GM23338 (cell line): ENCODE measurements at regions not wholly inside any gene's neighbourhood (a gene's known extent, or its start where the extent isn't known, plus 50 kb on each side); places are given as distances from the start of the nearest gene placed in this dataset.

Experiments used
- ATAC-seq: fragments of 200-7000 bp; cut with Tn5 transposase; 3 replicates; pipeline ENCODE4 v1.9.1; 2020
- DNase-seq: peaks from one replicate; pipeline ENCODE4 v3.0.0-alpha.2; 2015; ENCODE audit warnings: low spot score
- H2AFZ ChIP-seq: fragments of 200-600 bp; sonication (generic); 2 replicates; pipeline ENCODE4 v1.8.0; 2016; ENCODE audit warnings: antibody characterized with exemption, mild to moderate bottlenecking, moderate library complexity
- H3F3A ChIP-seq: fragments of 200-600 bp; sonication (generic); replicated peaks from 2 replicates; pipeline ENCODE4 v1.8.0; 2017; ENCODE audit warnings: antibody characterized with exemption, mixed run types, low read depth
- H3K27ac ChIP-seq: fragments of 200-600 bp; sonication (generic); 2 replicates; pipeline ENCODE4 v1.6.1; 2016; ENCODE audit warnings: low read depth
- H3K27me3 ChIP-seq: fragments of 200-600 bp; sonication (generic); 2 replicates; pipeline ENCODE4 v1.8.0; 2016; ENCODE audit warnings: mild to moderate bottlenecking, mixed run types, moderate library complexity; ENCODE audit not compliant: insufficient read depth
- H3K36me3 ChIP-seq: fragments of 200-600 bp; sonication (generic); 2 replicates; pipeline ENCODE4 v1.8.0; 2016; ENCODE audit warnings: mild to moderate bottlenecking; ENCODE audit not compliant: insufficient read depth
- H3K4me1 ChIP-seq: fragments of 200-600 bp; sonication (generic); 2 replicates; pipeline ENCODE4 v1.8.0; 2016; ENCODE audit warnings: mild to moderate bottlenecking, moderate library complexity; ENCODE audit not compliant: insufficient read depth
- H3K4me2 ChIP-seq: fragments of 200-600 bp; sonication (generic); 2 replicates; pipeline ENCODE4 v1.7.1; 2017; ENCODE audit warnings: mixed run types
- H3K4me3 ChIP-seq: fragments of 200-600 bp; sonication (generic); 2 replicates; pipeline ENCODE4 v1.6.1; 2016; ENCODE audit warnings: mixed run types
- H3K79me2 ChIP-seq: fragments of 200-600 bp; sonication (generic); replicated peaks from 2 replicates; pipeline ENCODE4 v1.8.0; 2017; ENCODE audit warnings: mild to moderate bottlenecking; ENCODE audit not compliant: insufficient read depth
- H3K9me2 ChIP-seq: fragments of 200-600 bp; sonication (generic); 2 replicates; pipeline ENCODE4 v1.8.0; 2017; ENCODE audit not compliant: insufficient read depth
- H4K20me1 ChIP-seq: fragments of 200-600 bp; sonication (generic); replicated peaks from 2 replicates; pipeline ENCODE4 v1.8.0; 2017; ENCODE audit warnings: mild to moderate bottlenecking; ENCODE audit not compliant: insufficient read depth
- H3K27ac Mint-ChIP-seq: 2 replicates; pipeline ENCODE4 v1.8.0; 2020; ENCODE audit warnings: inconsistent platforms, mild to moderate bottlenecking, moderate library complexity, mixed read lengths
- H3K27me3 Mint-ChIP-seq: 3 replicates; pipeline ENCODE4 v1.8.0; 2022; ENCODE audit warnings: low read depth, mild to moderate bottlenecking, moderate library complexity, mixed read lengths, inconsistent platforms; ENCODE audit not compliant: insufficient read depth, poor library complexity
- H3K36me3 Mint-ChIP-seq: 3 replicates; pipeline ENCODE4 v1.8.0; 2021; ENCODE audit warnings: low read depth, mild to moderate bottlenecking, inconsistent platforms, moderate library complexity, mixed read lengths
- H3K4me1 Mint-ChIP-seq: 3 replicates; pipeline ENCODE4 v1.8.0; 2020; ENCODE audit warnings: mild to moderate bottlenecking, inconsistent platforms, mixed read lengths
- H3K4me3 Mint-ChIP-seq: 3 replicates; pipeline ENCODE4 v1.8.0; 2021; ENCODE audit warnings: moderate library complexity, mild to moderate bottlenecking, inconsistent platforms, mixed read lengths
- H3K9me3 Mint-ChIP-seq: 3 replicates; pipeline ENCODE4 v1.8.0; 2020; ENCODE audit warnings: moderate library complexity, mild to moderate bottlenecking, inconsistent platforms, mixed read lengths
- CREB1 ChIP-seq: fragments of 250-450 bp; sonication (Bioruptor Pico); IDR thresholded peaks from 2 replicates; pipeline ENCODE4 v1.5.0; 2020; ENCODE audit warnings: low read depth, mild to moderate bottlenecking, moderate library complexity
- ETS1 ChIP-seq: IDR thresholded peaks from 2 replicates; pipeline ENCODE4 v1.6.1; 2016; ENCODE audit warnings: antibody characterized with exemption
- EZH2 ChIP-seq: fragments of 200-600 bp; sonication (generic); IDR thresholded peaks from one replicate; pipeline ENCODE4 v1.8.0; 2017; ENCODE audit warnings: antibody characterized with exemption, mild to moderate bottlenecking, low read depth; ENCODE audit not compliant: unreplicated experiment
- EZH2phosphoT487 ChIP-seq: fragments of 200-600 bp; sonication (generic); IDR thresholded peaks from one replicate; pipeline ENCODE4 v1.8.1; 2018; ENCODE audit warnings: antibody characterized with exemption; ENCODE audit not compliant: unreplicated experiment
- JUNB ChIP-seq: IDR thresholded peaks from one replicate; pipeline ENCODE4 v1.6.1; 2016; ENCODE audit warnings: antibody characterized with exemption; ENCODE audit not compliant: unreplicated experiment
- NANOG ChIP-seq: IDR thresholded peaks from 2 replicates; pipeline ENCODE4 v1.6.1; 2016; ENCODE audit warnings: antibody characterized with exemption, borderline replicate concordance
- POLR2AphosphoS5 ChIP-seq: IDR thresholded peaks from 2 replicates; pipeline ENCODE4 v1.6.1; 2016; ENCODE audit warnings: antibody characterized with exemption, low read depth
- STAT1 ChIP-seq: IDR thresholded peaks from one replicate; pipeline ENCODE4 v1.6.1; 2016; ENCODE audit warnings: antibody characterized with exemption; ENCODE audit not compliant: unreplicated experiment
- ZNF114 ChIP-seq: fragments of 250-450 bp; sonication (Bioruptor Pico); IDR thresholded peaks from 2 replicates; pipeline ENCODE4 v1.5.0; 2020; ENCODE audit warnings: mild to moderate bottlenecking, moderate library complexity
- ZNF331 ChIP-seq: fragments of 250-450 bp; sonication (Bioruptor Pico); IDR thresholded peaks from 2 replicates; pipeline ENCODE4 v1.5.0; 2020; ENCODE audit warnings: low read depth, mild to moderate bottlenecking, moderate library complexity
- TF ChIP-seq, protein P1 (sequence below): fragments of 250-450 bp; sonication (Bioruptor Pico); IDR thresholded peaks from 2 replicates; pipeline ENCODE4 v1.5.0; 2020; ENCODE audit warnings: mild to moderate bottlenecking, moderate library complexity
- TF ChIP-seq, protein P2 (sequence below), 2 experiments: fragments of 200-600 bp in 1 of 2; sonication (generic) in 1 of 2; conservative IDR thresholded peaks; 2 replicates each; pipeline versions ENCODE4 v1.5.1 to v1.6.1; 2016 to 2017; ENCODE audit warnings: antibody characterized with exemption in 2 of 2, low read depth in 2 of 2, mild to moderate bottlenecking in 2 of 2, moderate library complexity in 1 of 2
- TF ChIP-seq, protein P3 (sequence below): IDR thresholded peaks from one replicate; pipeline ENCODE4 v1.6.1; 2018; ENCODE audit warnings: antibody characterized with exemption; ENCODE audit not compliant: unreplicated experiment

- ATAC-seq, result peak; percentile 51; the same call in 2 of the 3 replicates
- no peak overlapping the region for H3K27ac Mint-ChIP-seq
- Histone ChIP-seq H3K9me2 (0 out of 2 replicates have a peak, but pooled peaks cover 6% of the 10 kb centered on the region), H3K4me2 (no peak overlapping the region), H3K79me2 (no peaks in the 10 kb centered on the region), H3F3A (no peaks in the 10 kb centered on the region), H3K27me3 (no peaks in the 10 kb centered on the region), H4K20me1 (no peaks in the 10 kb centered on the region), H3K4me3 (no peak overlapping the region), H3K4me1 (no peaks in the 10 kb centered on the region; the same call in 1 of the 2 replicates), H3K27ac (no peak overlapping the region), H2AFZ (no peak overlapping the region), H3K36me3 (peaks cover 5% of the 10 kb centered on the region; the same call in 1 of the 2 replicates)
- peaks cover 3% of the 10 kb centered on the region for H3K27me3 Mint-ChIP-seq
- H3K36me3 Mint-ChIP-seq, result peaks cover 28% of the 10 kb centered on the region
- DNase-seq, result peak; percentile 21
- no peak overlapping the region for H3K4me3 Mint-ChIP-seq
- peaks cover 4% of the 10 kb centered on the region; the same call in 2 of the 3 replicates for H3K4me1 Mint-ChIP-seq
- peaks cover 33% of the 10 kb centered on the region for H3K9me3 Mint-ChIP-seq
- TF ChIP-seq, protein P1, sequence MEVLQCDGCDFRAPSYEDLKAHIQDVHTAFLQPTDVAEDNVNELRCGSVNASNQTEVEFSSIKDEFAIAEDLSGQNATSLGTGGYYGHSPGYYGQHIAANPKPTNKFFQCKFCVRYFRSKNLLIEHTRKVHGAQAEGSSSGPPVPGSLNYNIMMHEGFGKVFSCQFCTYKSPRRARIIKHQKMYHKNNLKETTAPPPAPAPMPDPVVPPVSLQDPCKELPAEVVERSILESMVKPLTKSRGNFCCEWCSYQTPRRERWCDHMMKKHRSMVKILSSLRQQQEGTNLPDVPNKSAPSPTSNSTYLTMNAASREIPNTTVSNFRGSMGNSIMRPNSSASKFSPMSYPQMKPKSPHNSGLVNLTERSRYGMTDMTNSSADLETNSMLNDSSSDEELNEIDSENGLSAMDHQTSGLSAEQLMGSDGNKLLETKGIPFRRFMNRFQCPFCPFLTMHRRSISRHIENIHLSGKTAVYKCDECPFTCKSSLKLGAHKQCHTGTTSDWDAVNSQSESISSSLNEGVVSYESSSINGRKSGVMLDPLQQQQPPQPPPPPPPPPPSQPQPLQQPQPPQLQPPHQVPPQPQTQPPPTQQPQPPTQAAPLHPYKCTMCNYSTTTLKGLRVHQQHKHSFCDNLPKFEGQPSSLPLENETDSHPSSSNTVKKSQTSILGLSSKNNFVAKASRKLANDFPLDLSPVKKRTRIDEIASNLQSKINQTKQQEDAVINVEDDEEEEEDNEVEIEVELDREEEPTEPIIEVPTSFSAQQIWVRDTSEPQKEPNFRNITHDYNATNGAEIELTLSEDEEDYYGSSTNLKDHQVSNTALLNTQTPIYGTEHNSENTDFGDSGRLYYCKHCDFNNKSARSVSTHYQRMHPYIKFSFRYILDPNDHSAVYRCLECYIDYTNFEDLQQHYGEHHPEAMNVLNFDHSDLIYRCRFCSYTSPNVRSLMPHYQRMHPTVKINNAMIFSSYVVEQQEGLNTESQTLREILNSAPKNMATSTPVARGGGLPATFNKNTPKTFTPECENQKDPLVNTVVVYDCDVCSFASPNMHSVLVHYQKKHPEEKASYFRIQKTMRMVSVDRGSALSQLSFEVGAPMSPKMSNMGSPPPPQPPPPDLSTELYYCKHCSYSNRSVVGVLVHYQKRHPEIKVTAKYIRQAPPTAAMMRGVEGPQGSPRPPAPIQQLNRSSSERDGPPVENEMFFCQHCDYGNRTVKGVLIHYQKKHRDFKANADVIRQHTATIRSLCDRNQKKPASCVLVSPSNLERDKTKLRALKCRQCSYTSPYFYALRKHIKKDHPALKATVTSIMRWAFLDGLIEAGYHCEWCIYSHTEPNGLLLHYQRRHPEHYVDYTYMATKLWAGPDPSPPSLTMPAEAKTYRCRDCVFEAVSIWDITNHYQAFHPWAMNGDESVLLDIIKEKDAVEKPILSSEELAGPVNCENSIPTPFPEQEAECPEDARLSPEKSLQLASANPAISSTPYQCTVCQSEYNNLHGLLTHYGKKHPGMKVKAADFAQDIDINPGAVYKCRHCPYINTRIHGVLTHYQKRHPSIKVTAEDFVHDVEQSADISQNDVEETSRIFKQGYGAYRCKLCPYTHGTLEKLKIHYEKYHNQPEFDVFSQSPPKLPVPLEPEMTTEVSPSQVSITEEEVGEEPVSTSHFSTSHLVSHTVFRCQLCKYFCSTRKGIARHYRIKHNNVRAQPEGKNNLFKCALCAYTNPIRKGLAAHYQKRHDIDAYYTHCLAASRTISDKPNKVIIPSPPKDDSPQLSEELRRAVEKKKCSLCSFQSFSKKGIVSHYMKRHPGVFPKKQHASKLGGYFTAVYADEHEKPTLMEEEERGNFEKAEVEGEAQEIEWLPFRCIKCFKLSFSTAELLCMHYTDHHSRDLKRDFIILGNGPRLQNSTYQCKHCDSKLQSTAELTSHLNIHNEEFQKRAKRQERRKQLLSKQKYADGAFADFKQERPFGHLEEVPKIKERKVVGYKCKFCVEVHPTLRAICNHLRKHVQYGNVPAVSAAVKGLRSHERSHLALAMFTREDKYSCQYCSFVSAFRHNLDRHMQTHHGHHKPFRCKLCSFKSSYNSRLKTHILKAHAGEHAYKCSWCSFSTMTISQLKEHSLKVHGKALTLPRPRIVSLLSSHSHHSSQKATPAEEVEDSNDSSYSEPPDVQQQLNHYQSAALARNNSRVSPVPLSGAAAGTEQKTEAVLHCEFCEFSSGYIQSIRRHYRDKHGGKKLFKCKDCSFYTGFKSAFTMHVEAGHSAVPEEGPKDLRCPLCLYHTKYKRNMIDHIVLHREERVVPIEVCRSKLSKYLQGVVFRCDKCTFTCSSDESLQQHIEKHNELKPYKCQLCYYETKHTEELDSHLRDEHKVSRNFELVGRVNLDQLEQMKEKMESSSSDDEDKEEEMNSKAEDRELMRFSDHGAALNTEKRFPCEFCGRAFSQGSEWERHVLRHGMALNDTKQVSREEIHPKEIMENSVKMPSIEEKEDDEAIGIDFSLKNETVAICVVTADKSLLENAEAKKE (CRISPR knock-in tag), result no peak
- no peak for TF ChIP-seq ZNF114
- no peak for TF ChIP-seq ZNF331 (CRISPR knock-in tag)
- TF ChIP-seq JUNB, result no peak
- TF ChIP-seq, protein P2, sequence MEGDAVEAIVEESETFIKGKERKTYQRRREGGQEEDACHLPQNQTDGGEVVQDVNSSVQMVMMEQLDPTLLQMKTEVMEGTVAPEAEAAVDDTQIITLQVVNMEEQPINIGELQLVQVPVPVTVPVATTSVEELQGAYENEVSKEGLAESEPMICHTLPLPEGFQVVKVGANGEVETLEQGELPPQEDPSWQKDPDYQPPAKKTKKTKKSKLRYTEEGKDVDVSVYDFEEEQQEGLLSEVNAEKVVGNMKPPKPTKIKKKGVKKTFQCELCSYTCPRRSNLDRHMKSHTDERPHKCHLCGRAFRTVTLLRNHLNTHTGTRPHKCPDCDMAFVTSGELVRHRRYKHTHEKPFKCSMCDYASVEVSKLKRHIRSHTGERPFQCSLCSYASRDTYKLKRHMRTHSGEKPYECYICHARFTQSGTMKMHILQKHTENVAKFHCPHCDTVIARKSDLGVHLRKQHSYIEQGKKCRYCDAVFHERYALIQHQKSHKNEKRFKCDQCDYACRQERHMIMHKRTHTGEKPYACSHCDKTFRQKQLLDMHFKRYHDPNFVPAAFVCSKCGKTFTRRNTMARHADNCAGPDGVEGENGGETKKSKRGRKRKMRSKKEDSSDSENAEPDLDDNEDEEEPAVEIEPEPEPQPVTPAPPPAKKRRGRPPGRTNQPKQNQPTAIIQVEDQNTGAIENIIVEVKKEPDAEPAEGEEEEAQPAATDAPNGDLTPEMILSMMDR (conservative IDR thresholded peaks at IDR 0.05; ENCODE audit: low read depth in 2 of 2), result no peak
- no peak for TF ChIP-seq STAT1
- TF ChIP-seq EZH2phosphoT487, result no peak
- no peak for TF ChIP-seq NANOG
- TF ChIP-seq ETS1, result no peak
- TF ChIP-seq, protein P3, sequence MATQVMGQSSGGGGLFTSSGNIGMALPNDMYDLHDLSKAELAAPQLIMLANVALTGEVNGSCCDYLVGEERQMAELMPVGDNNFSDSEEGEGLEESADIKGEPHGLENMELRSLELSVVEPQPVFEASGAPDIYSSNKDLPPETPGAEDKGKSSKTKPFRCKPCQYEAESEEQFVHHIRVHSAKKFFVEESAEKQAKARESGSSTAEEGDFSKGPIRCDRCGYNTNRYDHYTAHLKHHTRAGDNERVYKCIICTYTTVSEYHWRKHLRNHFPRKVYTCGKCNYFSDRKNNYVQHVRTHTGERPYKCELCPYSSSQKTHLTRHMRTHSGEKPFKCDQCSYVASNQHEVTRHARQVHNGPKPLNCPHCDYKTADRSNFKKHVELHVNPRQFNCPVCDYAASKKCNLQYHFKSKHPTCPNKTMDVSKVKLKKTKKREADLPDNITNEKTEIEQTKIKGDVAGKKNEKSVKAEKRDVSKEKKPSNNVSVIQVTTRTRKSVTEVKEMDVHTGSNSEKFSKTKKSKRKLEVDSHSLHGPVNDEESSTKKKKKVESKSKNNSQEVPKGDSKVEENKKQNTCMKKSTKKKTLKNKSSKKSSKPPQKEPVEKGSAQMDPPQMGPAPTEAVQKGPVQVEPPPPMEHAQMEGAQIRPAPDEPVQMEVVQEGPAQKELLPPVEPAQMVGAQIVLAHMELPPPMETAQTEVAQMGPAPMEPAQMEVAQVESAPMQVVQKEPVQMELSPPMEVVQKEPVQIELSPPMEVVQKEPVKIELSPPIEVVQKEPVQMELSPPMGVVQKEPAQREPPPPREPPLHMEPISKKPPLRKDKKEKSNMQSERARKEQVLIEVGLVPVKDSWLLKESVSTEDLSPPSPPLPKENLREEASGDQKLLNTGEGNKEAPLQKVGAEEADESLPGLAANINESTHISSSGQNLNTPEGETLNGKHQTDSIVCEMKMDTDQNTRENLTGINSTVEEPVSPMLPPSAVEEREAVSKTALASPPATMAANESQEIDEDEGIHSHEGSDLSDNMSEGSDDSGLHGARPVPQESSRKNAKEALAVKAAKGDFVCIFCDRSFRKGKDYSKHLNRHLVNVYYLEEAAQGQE, result no peak
- TF ChIP-seq CREB1 (CRISPR knock-in tag), result no peak
- TF ChIP-seq EZH2, result no peak
- no peak for TF ChIP-seq POLR2AphosphoS5
Measured at GRCh38 chr7:85681241-85681640, 494.4 kb upstream of the SEMA3D start.
